ENCODE measurements at regions not wholly inside any gene's neighbourhood (a gene's known extent, or its start where the extent isn't known, plus 50 kb on each side); places are given as distances from the start of the nearest gene placed in this dataset.
"Not testable (repeated sequence)": the region's sequence is repeated elsewhere in the genome, so short reads cannot be mapped to it uniquely, and the experiment has no call there.

GRCh38 chr2:36180293-36180692 lies 175.3 kb upstream of the CRIM1 start:
- TF ChIP-seq, protein P1, sequence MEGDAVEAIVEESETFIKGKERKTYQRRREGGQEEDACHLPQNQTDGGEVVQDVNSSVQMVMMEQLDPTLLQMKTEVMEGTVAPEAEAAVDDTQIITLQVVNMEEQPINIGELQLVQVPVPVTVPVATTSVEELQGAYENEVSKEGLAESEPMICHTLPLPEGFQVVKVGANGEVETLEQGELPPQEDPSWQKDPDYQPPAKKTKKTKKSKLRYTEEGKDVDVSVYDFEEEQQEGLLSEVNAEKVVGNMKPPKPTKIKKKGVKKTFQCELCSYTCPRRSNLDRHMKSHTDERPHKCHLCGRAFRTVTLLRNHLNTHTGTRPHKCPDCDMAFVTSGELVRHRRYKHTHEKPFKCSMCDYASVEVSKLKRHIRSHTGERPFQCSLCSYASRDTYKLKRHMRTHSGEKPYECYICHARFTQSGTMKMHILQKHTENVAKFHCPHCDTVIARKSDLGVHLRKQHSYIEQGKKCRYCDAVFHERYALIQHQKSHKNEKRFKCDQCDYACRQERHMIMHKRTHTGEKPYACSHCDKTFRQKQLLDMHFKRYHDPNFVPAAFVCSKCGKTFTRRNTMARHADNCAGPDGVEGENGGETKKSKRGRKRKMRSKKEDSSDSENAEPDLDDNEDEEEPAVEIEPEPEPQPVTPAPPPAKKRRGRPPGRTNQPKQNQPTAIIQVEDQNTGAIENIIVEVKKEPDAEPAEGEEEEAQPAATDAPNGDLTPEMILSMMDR (conservative IDR thresholded peaks at IDR 0.05) = not testable (repeated sequence)
- TF ChIP-seq EZH2 (IDR thresholded peaks at IDR 0.05; ENCODE audit: low read depth) = not testable (repeated sequence)

All from PC-9 (cell line).